Activated T-cell treated with anti-CD3 and anti-CD28 coated beads for 4 hours (primary cell): ENCODE measurements at regions not wholly inside any gene's neighbourhood (a gene's known extent, or its start where the extent isn't known, plus 50 kb on each side); places are given as distances from the start of the nearest gene placed in this dataset.

Experiments used
- DNase-seq: peaks from one replicate; pipeline ENCODE4 v3.0.0-alpha.2; 2020

- DNase-seq = no peak
These were observed 193.6 kb upstream of the NUDT4 start for GRCh38 chr12:93183940-93184671.

- no peak for DNase-seq
These were observed 192.9 kb upstream of the NUDT4 start for GRCh38 chr12:93184672-93185368.

GRCh38 chr12:93185369-93185741, 192.4 kb upstream of the NUDT4 start:
- no peak for DNase-seq

GRCh38 chr12:93186131-93186530, 191.6 kb upstream of the NUDT4 start:
- no peak for DNase-seq

GRCh38 chr12:93186621-93187020, 191.1 kb upstream of the NUDT4 start:
- DNase-seq = no peak

- DNase-seq = no peak
These were observed 186.3 kb upstream of the NUDT4 start for GRCh38 chr12:93191423-93191822.

GRCh38 chr12:93191956-93192355, 185.8 kb upstream of the NUDT4 start:
- no peak for DNase-seq

- DNase-seq = no peak
These were observed 184.8 kb upstream of the NUDT4 start for GRCh38 chr12:93192878-93193277.

GRCh38 chr12:93195511-93195910, 182.2 kb upstream of the NUDT4 start:
- DNase-seq = no peak

- no peak for DNase-seq
These were observed 180.6 kb upstream of the NUDT4 start for GRCh38 chr12:93197067-93197593.

GRCh38 chr12:93198086-93198485, 179.6 kb upstream of the NUDT4 start:
- no peak for DNase-seq

- DNase-seq = no peak
These were observed 177.9 kb upstream of the NUDT4 start for GRCh38 chr12:93199831-93200236.

- no peak for DNase-seq
These were observed 177.3 kb upstream of the NUDT4 start for GRCh38 chr12:93200291-93200917.

- no peak for DNase-seq
These were observed 175.7 kb upstream of the NUDT4 start for GRCh38 chr12:93201990-93202389.

GRCh38 chr12:93202688-93203087, 175.0 kb upstream of the NUDT4 start:
- DNase-seq = no peak

- DNase-seq = no peak
These were observed 174.4 kb upstream of the NUDT4 start for GRCh38 chr12:93203361-93203760.

- DNase-seq = no peak
These were observed 172.8 kb upstream of the NUDT4 start for GRCh38 chr12:93204896-93205295.

- DNase-seq = no peak
These were observed 172.4 kb upstream of the NUDT4 start for GRCh38 chr12:93205361-93205760.

- no peak for DNase-seq
These were observed 169.7 kb upstream of the NUDT4 start for GRCh38 chr12:93208011-93208410.

GRCh38 chr12:93214523-93215289, 163.0 kb upstream of the NUDT4 start:
- no peak for DNase-seq

- DNase-seq = no peak
These were observed 162.4 kb upstream of the NUDT4 start for GRCh38 chr12:93215290-93215678.

- no peak for DNase-seq
These were observed 157.8 kb upstream of the NUDT4 start for GRCh38 chr12:93219947-93220346.

- DNase-seq = no peak
These were observed 155.9 kb upstream of the NUDT4 start for GRCh38 chr12:93221841-93222240.
